Activated naive CD4-positive, alpha-beta T cell (primary cell): ENCODE measurements at regions not wholly inside any gene's neighbourhood (a gene's known extent, or its start where the extent isn't known, plus 50 kb on each side); places are given as distances from the start of the nearest gene placed in this dataset.

Source experiments
- DNase-seq, 4 experiments: peaks; one replicate each; lab custom pipeline; 2025; lab: John Stamatoyannopoulos, UW

DNA sequence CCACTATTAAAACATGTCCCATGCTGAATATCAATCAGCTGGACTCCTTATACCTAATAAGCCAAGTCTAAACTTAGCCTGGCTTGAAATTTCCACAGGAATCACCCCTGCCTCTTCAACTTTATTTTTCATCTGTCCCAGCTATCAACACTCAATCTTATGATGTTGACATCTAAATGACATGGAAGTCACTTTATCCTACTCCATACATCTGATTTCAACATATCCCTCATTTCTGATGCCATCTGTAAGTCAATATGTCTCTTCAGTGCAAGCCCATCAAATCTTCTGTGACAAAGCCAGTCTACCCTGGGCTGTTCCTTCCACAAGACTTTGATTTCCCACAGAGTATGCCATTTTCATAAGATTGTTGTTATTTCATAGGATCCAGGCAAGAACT, 143.6 kb upstream of the SEMA6D start:
- DNase-seq: no peak

DNA sequence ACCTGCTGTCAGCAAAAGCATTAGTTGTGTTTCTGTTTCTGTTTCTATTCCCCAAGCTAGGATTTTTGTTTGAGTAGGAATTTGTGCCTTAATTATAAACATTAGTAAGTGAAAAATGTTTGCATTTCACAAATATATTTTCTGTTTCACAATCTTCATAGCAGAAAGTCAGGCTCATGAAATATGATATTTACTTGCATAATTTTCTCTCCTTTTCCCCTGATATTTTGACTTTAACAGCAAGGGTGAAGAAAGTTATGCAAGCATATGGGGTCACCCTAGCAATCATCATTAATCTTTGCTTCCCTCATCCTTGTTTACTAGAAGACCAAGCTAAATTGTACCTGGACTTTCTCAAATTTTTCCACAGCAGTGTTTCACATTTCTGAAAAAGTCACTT, 140.3 kb upstream of the SEMA6D start:
- DNase-seq: no peak

DNA sequence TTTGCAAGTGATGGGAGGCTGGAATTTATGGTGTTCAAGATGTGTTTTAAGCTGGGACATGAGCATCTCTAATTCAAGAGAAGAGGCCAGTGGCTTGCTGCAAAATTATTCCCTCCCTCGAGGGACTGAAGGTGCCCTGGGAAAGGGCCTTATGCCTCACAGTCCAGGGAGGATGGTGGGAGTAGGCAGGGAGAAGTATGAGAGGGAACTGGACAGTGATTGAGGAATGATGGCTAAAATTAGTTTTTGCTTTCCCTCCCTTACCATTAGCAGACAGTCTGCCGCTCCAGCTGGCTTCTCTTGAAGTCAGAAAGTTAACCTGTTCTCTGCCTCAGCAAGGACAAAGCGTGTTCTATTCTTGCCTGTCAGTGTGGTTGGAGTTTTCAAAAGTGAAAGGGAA, 139.8 kb upstream of the SEMA6D start:
- no peak for DNase-seq

DNA sequence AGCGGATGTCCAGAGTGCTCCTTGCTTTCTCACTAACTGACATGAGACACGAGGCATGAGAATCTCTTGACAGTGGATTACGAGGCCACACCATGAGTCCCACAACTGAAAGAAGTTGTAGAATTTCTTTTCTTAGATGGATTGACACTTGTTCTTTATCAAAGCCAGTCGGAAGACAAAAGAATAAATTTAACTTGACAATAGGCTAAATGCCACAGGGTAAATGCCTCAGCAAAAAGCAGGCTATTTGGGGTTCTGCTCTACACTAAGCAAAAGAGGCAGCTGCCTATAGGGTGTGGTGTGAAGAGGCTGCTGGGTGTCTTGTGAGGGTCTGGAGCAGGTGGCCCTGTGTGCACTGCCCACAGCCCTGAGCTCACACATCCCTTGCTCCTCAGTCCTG, 135.1 kb upstream of the SEMA6D start:
- DNase-seq: no peak

DNA sequence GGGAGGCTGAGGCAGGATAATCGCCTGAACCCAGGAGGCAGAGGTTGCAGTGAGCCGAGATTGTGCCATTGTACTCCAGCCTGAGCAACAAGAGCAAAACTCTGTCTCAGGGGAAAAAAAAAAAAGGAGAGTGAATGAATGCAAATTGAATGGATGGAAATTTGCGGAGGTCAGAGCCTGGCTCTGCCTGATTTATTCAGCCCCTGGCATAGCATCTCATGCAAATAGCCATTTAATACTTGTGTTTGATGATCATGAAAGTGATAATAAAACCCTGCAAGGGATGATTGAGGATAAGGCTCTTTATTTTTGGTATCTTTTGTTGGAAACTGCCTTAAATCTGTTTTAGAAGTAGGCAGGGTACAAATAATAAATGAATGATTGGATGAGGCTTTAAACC, 133.0 kb upstream of the SEMA6D start:
- no peak for DNase-seq

DNA sequence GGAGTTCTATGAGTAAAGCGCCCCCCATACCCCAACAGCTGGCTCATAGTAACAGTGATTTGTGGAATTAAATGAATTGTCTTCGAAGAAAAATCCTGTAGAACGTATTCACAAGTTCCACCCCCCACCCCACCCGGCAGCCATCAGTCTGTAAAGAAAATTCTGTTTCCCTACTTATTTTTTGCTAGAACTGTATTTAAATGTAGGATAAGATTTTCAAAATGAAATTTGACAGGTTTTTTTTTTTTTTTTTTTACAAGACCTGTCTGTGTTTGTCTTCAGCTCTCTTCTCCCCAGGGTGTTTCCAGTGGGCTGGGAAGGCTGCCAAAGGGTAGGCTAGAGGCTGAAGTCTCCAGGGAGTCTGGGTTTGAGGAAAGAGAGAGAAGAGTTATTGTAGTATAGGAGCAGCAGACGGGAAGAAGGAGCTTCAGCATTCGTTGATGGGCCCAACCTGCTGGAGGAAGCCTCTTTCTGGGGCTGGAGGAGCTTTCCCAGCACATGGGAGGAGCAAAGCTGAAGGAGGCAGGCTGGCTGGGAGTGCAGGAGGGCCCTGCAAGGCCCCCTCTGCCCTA, 130.6 kb upstream of the SEMA6D start:
- DNase-seq: no peak

DNA sequence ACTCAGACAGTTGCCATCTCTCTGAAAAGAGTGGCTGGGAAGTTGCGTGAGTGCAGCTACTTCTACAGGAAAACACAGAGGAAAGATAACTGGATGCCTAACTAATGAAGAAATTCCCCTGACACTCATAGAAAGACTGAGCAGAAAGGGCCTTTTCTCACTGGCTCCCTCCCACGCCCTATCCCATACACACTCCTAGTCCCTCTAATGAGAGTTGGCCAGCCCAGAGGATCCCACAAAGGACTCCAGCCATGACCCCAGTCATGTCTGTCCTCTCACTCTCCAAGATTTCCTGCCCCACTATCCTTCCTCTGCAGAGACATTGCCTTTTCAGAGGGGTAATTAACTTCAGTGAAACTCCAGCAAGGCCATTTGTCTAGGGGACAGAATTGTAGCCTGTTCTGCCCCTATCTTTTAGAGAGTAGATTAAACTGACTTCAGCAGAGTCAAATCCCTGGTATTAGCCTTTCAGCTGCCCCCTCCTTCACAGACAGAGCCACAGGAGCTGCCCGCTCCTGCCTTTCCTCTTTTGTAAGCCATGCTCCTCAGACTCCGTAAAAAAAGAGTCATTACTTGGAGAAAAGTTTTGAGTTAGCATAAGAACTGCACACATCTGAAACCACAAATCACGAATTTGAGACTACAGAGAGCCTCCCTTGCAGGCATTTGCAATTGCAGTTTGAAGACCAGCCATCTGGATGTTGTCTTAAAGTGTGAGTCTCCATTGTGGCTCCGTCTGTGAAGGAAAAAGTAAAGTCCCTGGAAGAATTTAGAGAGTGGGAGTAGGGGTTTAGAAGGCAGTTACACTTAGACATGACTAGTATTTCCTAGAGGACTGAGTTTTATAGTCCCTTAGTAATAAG, 129.1 kb upstream of the SEMA6D start:
- no peak for DNase-seq

DNA sequence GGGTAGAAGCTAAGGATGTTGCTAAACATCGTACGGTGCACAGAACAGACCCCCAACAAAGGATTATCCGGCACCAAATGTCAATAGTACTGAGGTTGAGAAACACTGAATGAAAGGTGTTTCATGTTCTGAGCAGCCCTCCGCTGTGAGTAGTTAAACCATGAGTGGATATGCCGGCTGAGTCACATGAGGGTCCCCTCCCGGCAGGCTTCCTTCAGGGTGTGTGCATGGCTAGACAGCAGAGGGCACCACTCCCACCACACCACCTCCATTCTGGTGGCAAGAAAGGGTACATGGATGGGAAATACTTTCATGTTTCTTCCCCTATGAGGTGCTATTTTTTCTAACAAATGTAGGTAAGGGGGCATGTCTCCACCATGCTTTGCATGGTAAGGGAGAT, 128.3 kb upstream of the SEMA6D start:
- DNase-seq: no peak

DNA sequence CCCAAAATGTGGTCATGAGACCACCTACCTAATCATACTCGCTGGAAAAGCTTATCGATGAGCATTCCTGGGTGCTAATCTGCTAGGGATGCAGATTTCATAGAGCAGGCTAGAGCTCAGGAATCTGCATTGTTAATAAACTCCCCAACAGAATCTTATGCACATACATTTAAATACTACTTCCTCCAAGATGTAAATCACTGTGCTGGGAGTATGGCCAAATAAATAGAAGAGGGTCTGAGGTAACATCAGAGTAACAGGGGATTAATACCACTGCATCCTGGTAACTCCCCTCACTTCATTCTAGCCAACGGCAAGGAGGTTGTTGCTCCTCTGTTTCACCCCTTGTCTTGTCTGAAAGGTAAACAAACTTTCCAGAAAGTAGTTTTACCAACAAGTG, 118.3 kb upstream of the SEMA6D start:
- DNase-seq: no peak

DNA sequence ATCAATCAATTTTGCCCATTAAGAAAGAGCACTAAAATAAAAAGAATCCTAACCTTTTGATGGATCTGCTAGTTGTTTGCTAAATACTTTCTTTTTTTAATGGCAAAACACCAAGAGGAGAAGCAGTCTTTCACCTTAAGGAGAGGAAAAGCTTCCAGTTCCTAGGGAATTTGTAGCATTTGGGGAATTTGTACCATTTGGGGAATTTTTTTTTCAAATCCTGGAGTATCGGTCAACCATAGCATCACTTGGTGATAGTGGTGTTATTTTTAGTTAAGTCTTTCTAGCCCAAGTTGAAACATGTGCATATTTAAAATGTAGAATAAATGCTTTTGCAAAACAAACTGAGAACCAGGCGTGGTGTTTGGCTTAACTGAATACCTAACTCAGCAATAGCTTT, 117.5 kb upstream of the SEMA6D start:
- DNase-seq: no peak

DNA sequence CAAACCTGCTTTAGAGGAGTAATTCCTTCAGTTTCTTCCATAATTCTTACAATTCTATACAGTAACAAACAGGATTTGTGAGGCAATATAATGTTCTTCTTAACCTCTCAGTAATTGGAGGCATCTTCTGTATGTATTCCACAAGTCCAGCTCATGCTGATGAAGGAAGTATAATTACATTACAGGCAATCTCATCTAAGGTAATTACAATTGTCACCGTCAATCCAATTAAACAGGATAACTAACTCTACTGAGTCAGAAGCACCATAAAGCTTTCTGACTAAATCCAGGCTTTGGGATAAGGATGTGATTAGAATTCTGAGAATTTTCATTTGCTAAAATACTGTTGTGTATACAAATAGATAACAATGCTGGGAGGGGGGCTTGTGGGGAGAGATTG, 115.2 kb upstream of the SEMA6D start:
- no peak for DNase-seq

DNA sequence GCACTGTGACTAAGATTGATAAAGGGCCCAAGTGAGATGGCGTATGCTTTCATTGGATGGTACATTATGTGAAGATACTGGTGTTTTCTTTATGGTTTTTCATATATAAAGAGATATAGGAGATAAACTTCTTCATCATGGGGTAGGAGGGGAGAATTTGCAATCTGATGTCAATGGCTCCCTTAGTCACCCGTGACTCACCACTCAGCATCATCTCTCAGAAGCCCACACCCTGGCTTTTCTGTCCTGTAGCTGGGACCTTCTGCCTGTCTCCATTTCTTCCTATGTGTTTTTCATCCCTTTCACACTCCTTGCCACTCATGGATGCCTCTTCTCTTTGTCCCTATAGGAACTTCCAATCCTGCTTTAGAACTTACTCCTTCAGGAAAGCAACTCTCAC, 114.3 kb upstream of the SEMA6D start:
- DNase-seq: no peak

DNA sequence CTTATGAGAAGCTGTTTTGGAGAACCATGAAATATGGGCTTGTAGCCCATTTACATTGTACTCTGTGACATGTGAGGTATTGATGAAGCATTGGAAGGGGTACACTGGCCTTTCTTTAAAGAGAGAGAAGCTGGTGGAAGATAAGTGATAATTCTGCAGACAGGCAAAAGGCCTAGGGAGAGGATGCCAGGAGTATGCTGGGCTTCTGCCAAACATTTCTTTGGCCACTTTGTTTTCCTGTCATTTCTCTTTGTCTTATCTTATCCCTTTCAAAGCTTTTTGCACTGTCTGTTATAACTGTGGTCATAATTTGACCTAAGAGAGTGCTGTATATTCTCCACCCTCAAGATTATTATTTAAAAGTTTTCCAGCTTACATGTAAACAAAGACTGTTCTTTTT, 109.6 kb upstream of the SEMA6D start:
- DNase-seq: no peak

DNA sequence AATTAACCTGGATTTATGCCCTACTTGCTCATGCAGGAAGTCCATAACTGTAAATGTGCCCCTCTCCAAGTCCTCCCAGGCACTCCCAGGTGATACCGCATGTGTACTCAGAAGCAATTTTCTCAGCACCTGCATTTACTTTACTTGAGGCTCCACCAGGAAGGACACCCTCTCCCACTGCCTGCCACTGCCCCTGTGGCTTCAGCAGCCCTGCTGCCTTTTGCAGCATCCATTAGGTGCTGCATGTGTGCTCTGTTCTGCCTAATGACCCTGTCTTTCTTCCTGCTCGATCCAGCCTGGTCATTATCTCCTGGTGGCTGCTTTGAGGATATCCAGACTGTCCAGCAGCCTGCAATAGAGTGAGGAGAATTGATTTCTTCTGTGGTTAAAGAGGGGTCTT, 107.6 kb upstream of the SEMA6D start:
- no peak for DNase-seq

DNA sequence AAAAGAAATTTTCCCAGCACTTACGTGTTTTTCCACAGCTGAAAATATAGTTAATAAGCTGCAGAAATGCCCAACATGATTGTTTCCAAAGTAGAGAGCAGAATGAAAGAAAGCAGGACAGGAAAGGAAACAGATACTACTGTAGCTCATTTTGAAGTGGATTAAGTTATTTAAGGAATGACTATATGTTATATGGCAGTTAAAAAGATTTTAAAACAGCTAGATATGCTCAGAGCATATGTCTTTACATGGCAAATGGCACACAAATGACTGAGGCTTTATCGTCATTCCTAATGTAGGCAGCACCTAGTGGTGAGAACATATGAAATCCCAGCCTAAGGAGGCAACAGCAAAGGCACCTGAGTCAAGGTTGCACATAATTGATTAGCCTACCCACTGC, 106.6 kb upstream of the SEMA6D start:
- DNase-seq: no peak

DNA sequence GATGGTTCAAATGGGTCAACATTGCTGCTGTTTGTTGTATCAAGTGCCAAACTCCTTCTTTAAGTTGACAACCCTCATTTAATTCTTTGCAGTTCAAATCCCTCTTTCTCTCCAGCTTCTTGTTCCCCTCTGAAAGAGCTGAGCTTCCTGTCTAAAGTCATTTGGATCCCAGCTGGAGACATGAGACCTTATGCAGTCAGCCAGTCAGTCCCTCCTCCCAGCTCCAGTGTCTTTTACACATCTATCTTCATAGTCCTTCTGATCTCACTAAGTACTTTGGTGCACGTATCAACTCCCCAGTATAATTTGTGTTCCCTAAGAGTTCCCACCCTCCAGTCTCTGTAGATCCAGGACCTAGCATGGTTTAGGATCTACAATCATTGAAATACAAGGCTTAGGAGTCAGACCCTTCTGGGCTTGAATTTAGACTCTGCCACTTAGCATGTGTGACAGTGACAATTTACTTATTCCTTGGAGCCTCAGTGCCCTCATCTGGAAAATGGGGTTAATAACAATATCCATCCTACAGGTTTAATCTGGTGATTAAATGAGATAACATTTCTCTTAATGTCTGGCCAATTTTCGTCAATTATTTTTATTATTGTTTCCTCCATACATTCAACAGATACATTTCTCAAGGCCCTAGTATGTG, 102.8 kb upstream of the SEMA6D start:
- DNase-seq: no peak

DNA sequence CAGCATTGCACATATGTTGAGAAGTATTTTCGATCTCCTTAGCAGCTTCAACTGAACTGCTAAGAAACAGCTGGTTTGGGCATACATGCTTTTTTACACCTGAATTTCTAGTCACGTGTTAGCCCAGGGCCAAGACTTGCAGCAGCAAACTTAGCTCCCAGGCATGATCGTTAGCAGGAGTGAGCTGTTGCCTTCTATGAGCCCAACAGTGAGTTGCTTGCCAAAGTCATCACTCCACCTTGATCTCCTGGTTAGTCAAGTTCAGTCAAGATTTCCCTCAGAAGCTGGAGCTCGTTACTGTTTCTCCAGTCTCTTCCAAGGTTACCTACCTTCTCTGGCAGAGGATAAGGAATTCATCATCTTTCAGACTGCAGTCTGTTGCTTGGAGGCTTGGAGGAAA, 100.4 kb upstream of the SEMA6D start:
- DNase-seq: no peak

DNA sequence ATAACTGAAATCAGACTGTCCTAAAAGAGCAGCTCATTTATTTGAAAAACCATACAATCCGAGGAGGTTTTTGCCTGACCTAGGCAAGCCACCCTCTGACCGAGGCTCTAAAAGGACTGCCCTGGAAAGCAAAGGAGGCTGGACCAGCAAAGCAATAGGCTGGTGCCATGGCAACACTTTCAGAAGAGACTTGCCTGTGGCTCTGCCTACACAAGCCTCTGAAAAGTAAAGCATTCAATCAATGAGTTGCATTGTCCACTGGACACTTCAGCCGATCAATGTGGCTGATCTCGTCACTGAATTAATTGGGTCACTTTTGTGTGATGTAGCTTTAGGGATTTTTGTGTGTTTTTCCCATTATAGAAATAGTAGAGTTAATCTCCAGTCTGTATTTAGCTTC, 99.1 kb upstream of the SEMA6D start:
- no peak for DNase-seq

DNA sequence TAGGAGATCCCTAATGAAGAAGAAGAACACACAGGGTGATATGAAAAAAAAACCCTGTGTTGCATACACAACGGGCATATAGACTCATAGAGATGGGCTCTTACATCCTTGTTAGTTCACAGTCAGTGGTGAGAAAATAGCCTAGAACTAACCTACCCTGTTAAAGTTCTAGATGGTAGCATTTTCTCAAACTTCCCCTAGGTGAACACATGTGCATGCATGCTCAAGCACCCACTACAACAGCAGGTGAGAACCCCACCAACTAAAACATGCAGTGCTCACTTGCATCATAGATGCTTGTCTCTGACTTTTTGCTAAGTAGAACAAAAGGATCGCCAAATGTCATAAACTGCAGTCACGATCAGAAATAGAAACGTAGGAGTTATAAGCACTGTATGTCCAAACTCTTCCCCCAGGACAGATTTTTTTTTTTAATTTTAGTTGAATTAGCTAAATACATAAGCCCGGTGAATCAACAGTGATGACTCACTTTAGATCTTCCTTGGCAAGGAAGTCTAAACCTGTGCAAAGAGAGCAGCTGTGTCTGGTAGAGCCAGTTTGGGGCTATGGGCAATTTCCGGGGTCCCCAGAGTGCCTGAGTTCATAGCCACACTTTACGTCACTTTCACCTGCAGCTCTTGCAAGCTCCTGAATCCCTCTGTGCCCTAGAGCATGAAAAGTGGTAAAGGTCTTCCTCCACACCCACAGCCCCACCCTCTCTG, 96.2 kb upstream of the SEMA6D start:
- DNase-seq: no peak

DNA sequence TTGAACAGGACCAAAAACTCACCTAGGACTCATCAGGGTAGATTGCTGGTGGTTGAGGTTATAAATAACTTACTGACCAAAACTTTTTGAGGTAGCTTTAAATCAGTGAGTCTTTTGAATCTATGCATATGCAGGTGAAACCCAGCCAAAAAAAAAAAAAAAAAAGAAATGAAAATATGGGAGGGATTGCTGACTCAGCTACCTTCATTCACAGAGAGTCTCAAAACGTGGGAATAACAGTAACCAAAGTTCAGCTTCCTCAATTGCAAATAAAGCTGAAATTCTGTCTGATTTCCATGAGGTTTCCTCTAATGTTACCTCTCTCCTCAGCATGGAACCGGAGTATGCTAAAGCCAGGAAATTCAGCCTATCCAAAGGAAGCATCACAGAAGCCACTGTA, 95.2 kb upstream of the SEMA6D start:
- DNase-seq: no peak

DNA sequence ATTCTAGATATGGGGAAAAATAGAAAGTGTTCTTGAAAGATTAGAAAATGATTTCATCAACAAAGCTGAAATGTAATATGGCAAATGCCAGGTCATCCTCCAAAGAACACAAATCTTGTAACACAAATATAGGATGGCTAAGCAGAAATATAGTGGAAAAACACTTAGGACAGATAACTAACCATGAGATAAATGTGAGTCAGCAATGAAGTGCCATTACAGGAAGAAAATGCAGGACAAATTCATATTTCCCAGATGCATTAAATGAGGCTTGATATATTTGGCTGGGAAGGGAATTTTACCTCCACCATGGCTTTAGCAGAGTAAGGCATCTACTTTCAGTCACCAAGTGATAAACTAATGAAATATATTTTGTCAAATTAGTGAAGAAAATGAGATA, 92.8 kb upstream of the SEMA6D start:
- DNase-seq: no peak

DNA sequence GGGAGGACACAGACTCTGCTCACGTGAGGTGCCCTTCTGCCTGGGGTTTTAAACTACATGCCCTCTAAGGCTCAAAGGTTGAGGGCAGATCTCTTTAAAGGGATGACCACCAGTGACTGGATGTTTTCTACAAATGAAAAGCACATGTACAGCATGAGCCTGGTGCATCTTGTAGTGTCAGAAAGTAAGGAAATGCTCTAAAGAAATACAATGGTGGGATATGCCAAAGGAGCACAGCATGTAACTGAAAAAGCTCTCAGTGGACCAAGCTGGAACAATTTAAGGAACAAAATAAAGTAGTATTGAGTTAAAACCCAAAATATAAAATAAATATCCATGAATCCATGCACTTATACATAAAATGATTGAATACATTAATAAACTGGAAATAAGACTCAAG, 78.3 kb upstream of the SEMA6D start:
- no peak for DNase-seq

DNA sequence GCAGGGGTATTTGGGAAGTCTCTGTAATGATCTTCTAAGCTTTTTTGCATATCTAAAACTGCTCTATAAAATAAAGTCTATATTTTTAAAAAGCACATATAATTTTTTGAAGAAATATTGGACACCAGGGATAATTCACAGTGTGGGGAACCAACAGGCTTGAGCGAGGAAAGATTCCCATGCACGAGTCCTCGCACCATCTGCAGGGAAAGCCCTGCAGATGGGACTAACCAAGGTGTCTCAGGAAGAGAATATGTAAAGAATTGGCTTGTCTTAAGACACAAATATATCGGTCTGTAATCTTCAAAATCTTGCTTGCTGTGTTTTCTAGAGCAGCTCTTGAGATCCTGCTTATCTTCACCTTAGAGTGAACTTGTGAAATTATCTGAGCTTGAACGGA, 77.2 kb upstream of the SEMA6D start:
- no peak for DNase-seq
